Small intestine (tissue), 7 donors: ENCODE measurements at regions not wholly inside any gene's neighbourhood (a gene's known extent, or its start where the extent isn't known, plus 50 kb on each side); places are given as distances from the start of the nearest gene placed in this dataset.
"Not testable (repeated sequence)": the region's sequence is repeated elsewhere in the genome, so short reads cannot be mapped to it uniquely, and the experiment has no call there.

Experiments
- DNase-seq, 2 donors: peaks; one replicate each; pipeline versions ENCODE4 v3.0.0 to v3.0.0-alpha.2; 2013
- FAIRE-seq: peaks from 2 replicates; lab custom pipeline; 2012; peaks lifted over from hg19 to GRCh38; lab: Jason Lieb, UNC
- H3K27ac ChIP-seq, 3 donors: one replicate each; pipeline ENCODE4 v1.5.1; 2013; ENCODE audit warnings: low read length in 2 of 3, mild to moderate bottlenecking in 2 of 3, control low read depth in 1 of 3, inconsistent platforms in 1 of 3, low read depth in 1 of 3, moderate library complexity in 1 of 3
- H3K27me3 ChIP-seq, 3 donors: one replicate each; pipeline ENCODE4 v1.6.1; 2013; ENCODE audit warnings: low read length in 3 of 3, inconsistent platforms in 1 of 3; ENCODE audit not compliant: control insufficient read depth in 3 of 3, insufficient read depth in 3 of 3
- H3K36me3 ChIP-seq, 3 donors: one replicate each; pipeline ENCODE4 v1.6.1; 2013; ENCODE audit warnings: low read length in 3 of 3, inconsistent platforms in 1 of 3, low read depth in 1 of 3, mild to moderate bottlenecking in 1 of 3, moderate library complexity in 1 of 3; ENCODE audit not compliant: control insufficient read depth in 3 of 3, insufficient read depth in 2 of 3
- H3K4me1 ChIP-seq, 3 donors: one replicate each; pipeline ENCODE4 v1.6.1; 2013; ENCODE audit warnings: low read length in 2 of 3, inconsistent platforms in 1 of 3, low read depth in 1 of 3, mild to moderate bottlenecking in 1 of 3, moderate library complexity in 1 of 3; ENCODE audit not compliant: control insufficient read depth in 3 of 3, insufficient read depth in 2 of 3
- H3K4me3 ChIP-seq, 3 donors: one replicate each; pipeline ENCODE4 v1.5.1; 2013; ENCODE audit warnings: low read length in 3 of 3, control low read depth in 1 of 3, inconsistent platforms in 1 of 3, low read depth in 1 of 3, mild to moderate bottlenecking in 1 of 3, moderate library complexity in 1 of 3
- H3K9me3 ChIP-seq, 2 donors: one replicate each; pipeline ENCODE4 v1.6.1; 2013; ENCODE audit warnings: low read depth in 1 of 2, low read length in 1 of 2; ENCODE audit not compliant: control insufficient read depth in 2 of 2, insufficient read depth in 1 of 2
- WGBS, 3 donors: extraction: QIAGEN DNeasy Blood & Tissue Kit; methylation state at CpG; one replicate each; pipeline ENCODE4 v1.1.7; 2013; 5-methylcytosine and 5-hydroxymethylcytosine counted together
- donor health status: healthy with polysubstance abuse.
- donor health status: control.
- donor health status: control.
- donor health status: Bipolar disorder and iron deficiency.
- donor health status: healthy.

DNA sequence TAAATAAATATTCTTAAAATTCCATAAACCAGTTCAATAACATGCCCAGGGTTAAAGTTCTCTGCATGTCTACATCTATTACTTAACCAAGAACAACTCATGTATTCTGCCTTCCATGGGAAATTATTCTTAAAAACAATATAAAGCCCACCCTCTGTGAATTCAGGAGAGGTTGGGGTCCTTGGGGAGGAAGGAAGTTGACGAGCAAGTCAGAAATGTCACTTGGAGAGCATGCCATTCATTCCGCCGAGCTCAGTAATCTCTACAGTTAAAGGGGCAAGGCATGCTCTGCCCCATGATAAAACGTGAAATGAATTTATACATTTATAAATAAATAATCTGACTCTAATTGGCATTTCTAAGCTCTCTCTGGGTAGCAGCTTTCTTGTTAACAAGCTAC lies 405.1 kb downstream of the TOX3 start:
- H3K27ac ChIP-seq, result no peak overlapping the region
- H3K4me3 ChIP-seq, result no peak overlapping the region
- WGBS, 3 donors, result 49 to 69% (median 65%) methylated on average over 4 of the region's 4 CpGs
- H3K36me3 ChIP-seq, result no peaks in the 10 kb centered on the region
- no peaks in the 10 kb centered on the region for H3K27me3 ChIP-seq
- no peak for DNase-seq
- H3K9me3 ChIP-seq, result no peaks in the 10 kb centered on the region
- H3K4me1 ChIP-seq, result no peaks in the 10 kb centered on the region
- FAIRE-seq, result no peak

- Histone ChIP-seq H3K9me3 (no peaks in the 10 kb centered on the region), H3K36me3 (no peaks in the 10 kb centered on the region), H3K27ac (no peak overlapping the region), H3K27me3 (no peaks in the 10 kb centered on the region), H3K4me3 (no peak overlapping the region), H3K4me1 (no peaks in the 10 kb centered on the region)
- FAIRE-seq (no peak), DNase-seq (no peak)
- WGBS, 3 donors, result 37 to 72% (median 49%) methylated on average over 3 of the region's 3 CpGs
Measured at GRCh38 chr16:52128361-52128760, 418.6 kb downstream of the TOX3 start.

- H3K4me1 ChIP-seq, result no peaks in the 10 kb centered on the region
- no peaks in the 10 kb centered on the region for H3K27me3 ChIP-seq
- H3K36me3 ChIP-seq, result no peaks in the 10 kb centered on the region
- no peak for DNase-seq
- no peak overlapping the region for H3K4me3 ChIP-seq
- no peak overlapping the region for H3K27ac ChIP-seq
- 68 to 88% (median 77%) methylated on average over 1 of the region's 1 CpG for WGBS, 3 donors
- peaks cover 0 to 1% of the 10 kb centered on the region in 2 donors for H3K9me3 ChIP-seq
- FAIRE-seq, result no peak
Measured at GRCh38 chr16:52123842-52124241, 423.1 kb downstream of the TOX3 start.

DNA sequence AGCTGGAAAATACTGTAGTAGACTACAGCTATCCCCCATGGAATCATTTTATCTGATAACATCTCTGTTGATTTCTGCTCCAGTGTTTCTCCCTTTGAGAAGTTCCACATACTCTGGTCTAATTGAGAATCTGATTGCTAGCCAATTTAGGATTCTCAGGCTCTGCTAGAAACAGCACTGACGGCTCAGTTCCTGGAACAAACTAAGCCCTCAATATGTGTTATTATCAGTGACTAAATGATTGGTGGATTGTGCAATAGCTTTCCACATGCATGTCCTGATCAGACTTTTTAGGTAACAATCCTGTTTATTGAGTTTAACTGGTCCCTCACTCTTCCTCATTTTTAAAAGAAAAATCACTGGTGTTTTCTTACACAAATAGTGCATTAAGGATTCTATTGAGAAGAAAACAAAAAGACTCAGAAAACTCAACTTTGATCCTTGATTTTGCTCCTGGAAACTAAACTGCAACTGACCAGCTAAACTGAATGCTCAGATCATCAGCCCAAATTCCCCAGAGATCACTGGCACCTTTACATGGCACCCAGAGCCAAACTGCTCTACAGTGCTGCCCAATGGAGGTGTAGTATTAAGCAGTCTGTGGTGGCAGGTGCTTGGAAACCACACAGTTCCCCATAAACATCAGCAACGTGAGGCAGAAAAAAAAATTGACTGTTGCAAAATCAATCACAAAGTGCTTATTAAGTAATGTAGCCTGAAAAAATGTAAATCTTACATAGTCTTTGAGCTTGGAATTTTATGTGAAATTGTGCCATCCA lies 423.7 kb downstream of the TOX3 start:
- Histone ChIP-seq H3K27ac (no peak overlapping the region), H3K27me3 (no peaks in the 10 kb centered on the region), H3K9me3 (peaks cover 0 to 3% of the 10 kb centered on the region in 2 donors), H3K36me3 (no peaks in the 10 kb centered on the region), H3K4me1 (no peaks in the 10 kb centered on the region), H3K4me3 (no peak overlapping the region)
- DNase-seq (no peak), FAIRE-seq (no peak)
- WGBS, 3 donors, result 13 to 29% (median 26%) methylated on average over 2 of the region's 2 CpGs

GRCh38 chr16:52117171-52117570 lies 429.8 kb downstream of the TOX3 start:
- Histone ChIP-seq H3K27ac (no peak overlapping the region), H3K36me3 (no peaks in the 10 kb centered on the region), H3K4me1 (no peaks in the 10 kb centered on the region), H3K4me3 (no peak overlapping the region), H3K27me3 (no peaks in the 10 kb centered on the region), H3K9me3 (peaks cover 0 to 3% of the 10 kb centered on the region in 2 donors)
- DNase-seq, result no peak
- FAIRE-seq, result no peak
- WGBS, 3 donors, result 66 to 85% (median 69%) methylated on average over 2 of the region's 2 CpGs

- FAIRE-seq (peak; percentile 36), DNase-seq (peak in 1 of 2 donors; percentile 72)
- Histone ChIP-seq H3K4me3 (no peak overlapping the region), H3K9me3 (peaks cover 0 to 3% of the 10 kb centered on the region in 2 donors), H3K4me1 (no peaks in the 10 kb centered on the region), H3K27me3 (no peaks in the 10 kb centered on the region), H3K36me3 (no peaks in the 10 kb centered on the region), H3K27ac (no peak overlapping the region)
- WGBS, 3 donors, result 37 to 52% (median 46%) methylated on average over 4 of the region's 4 CpGs
Measured at GRCh38 chr16:52114379-52114778, 432.6 kb downstream of the TOX3 start.

DNA sequence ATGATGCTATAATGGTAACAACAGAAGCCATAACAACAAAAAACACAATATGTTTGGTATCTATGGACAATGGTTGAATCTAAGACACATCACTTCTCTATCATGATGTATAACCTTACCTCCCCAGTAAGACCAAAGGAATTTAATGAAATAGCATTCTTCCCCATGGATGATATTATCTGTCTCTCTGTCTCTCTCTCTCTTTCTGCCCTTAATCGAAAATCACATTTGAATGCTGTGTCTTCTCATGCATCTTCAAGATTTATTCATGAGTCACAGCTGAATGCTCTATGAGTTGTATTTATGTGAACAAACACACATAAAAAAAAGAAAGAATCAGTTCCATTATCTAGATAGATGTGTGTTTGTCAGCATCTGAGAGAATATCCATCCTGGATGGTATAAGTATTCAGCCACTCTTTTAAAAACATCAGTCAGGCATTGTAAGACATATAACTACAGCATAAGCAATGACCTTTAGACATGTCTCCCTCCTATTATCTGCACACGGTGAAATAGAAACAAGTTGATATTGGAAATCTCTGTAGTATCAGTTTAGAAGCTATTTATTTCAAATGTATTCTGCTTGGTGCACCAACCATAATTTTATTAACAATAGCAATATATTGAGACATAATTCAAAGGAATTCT lies 433.3 kb downstream of the TOX3 start:
- DNase-seq, result peak in 1 of 2 donors; percentile 50
- no peaks in the 10 kb centered on the region for H3K27me3 ChIP-seq
- peaks cover 0 to under 1% of the 10 kb centered on the region in 2 donors for H3K9me3 ChIP-seq
- no peak overlapping the region for H3K4me3 ChIP-seq
- FAIRE-seq, result no peak
- H3K4me1 ChIP-seq, result no peaks in the 10 kb centered on the region
- WGBS, 3 donors, result 44 to 63% (median 62%) methylated on average over 2 of the region's 2 CpGs
- no peak overlapping the region for H3K27ac ChIP-seq
- no peaks in the 10 kb centered on the region for H3K36me3 ChIP-seq

DNA sequence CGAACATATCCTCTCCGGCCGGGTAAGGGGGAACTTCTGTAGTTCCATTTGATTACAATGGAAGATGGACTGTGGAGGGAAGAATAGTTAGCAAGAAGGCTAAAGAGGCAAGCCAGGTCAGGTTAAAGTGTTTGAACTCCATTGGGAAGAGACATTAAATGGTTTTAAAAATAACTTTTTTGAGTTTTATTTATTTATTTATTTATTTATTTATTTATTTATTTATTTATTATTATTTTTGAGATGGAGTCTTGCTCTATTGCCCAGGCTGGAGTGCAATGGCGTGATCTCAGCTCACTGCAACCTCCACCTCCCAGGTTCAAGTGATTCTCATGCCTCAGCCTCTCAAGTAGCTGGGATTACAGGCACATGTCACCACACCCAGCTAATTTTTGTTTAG lies 441.9 kb downstream of the TOX3 start:
- not testable (repeated sequence) for H3K4me3 ChIP-seq, FAIRE-seq, H3K27ac ChIP-seq, DNase-seq, H3K27me3 ChIP-seq, H3K36me3 ChIP-seq, H3K4me1 ChIP-seq, H3K9me3 ChIP-seq
- WGBS, 3 donors, result 89 to 95% (median 93%) methylated on average over 4 of the region's 4 CpGs
